ENCODE measurements at regions not wholly inside any gene's neighbourhood (a gene's known extent, or its start where the extent isn't known, plus 50 kb on each side); places are given as distances from the start of the nearest gene placed in this dataset.

GRCh38 chr4:29295280-29295679, 1424.9 kb upstream of the PCDH7 start:
- no peak for TF ChIP-seq GABPA (IDR thresholded peaks at IDR 0.05; ENCODE audit: low read depth)
- no peak for TF ChIP-seq SPI1 (IDR thresholded peaks at IDR 0.05; ENCODE audit: borderline replicate concordance, low read depth)
- no peak for TF ChIP-seq POLR2AphosphoS5 (IDR thresholded peaks at IDR 0.05; ENCODE audit: low read depth)
- TF ChIP-seq REST (IDR thresholded peaks at IDR 0.05; ENCODE audit: insufficient replicate concordance, low read depth) = no peak

DNA sequence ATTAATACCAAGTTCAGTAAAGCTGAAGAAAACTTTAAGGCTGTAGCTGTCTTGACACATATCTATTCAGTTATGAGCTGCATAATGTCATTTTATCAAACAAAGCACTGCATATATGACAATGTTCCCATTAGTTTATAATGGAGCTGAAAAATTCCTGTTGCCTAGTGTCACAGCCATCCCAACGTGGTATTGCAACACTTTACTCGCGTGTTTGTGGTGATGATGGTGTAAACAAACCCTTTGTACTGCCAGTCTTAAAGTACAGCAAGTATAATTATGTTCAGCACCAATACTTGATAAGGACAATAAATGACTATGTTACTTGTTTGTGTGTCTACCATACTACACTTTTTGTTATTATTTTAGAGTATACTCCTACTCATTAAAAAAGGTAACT, 1415.6 kb upstream of the PCDH7 start:
- H3K4me3 ChIP-seq (replicated peaks; ENCODE audit: insufficient read depth, low read length) = no peak overlapping the region
- TF ChIP-seq SPI1 (IDR thresholded peaks at IDR 0.05; ENCODE audit: borderline replicate concordance, low read depth) (no peak), GABPA (IDR thresholded peaks at IDR 0.05; ENCODE audit: low read depth) (no peak), CTCF (IDR thresholded peaks at IDR 0.05; ENCODE audit: insufficient read depth, low read length) (no peak), POLR2AphosphoS5 (IDR thresholded peaks at IDR 0.05; ENCODE audit: low read depth) (no peak), REST (IDR thresholded peaks at IDR 0.05; ENCODE audit: insufficient replicate concordance, low read depth) (no peak)
- DNase-seq (ENCODE audit: low read depth in 1 of 2, low spot score in 1 of 2) = no peak
- no peaks in the 10 kb centered on the region for H3K27me3 ChIP-seq (ENCODE audit: insufficient read depth, poor library complexity, severe bottlenecking)
- H3K27ac ChIP-seq (replicated peaks) = no peak overlapping the region

More at GRCh38 chr4:29295280-29295679, 1424.9 kb upstream of the PCDH7 start:
- Histone ChIP-seq H3K27ac (replicated peaks) (no peak overlapping the region), H3K27me3 (ENCODE audit: insufficient read depth, poor library complexity, severe bottlenecking) (no peaks in the 10 kb centered on the region), H3K4me3 (replicated peaks; ENCODE audit: insufficient read depth, low read length) (no peak overlapping the region)
- no peak for DNase-seq (ENCODE audit: low read depth in 1 of 2, low spot score in 1 of 2)

- Histone ChIP-seq H3K27ac (replicated peaks) (no peak overlapping the region), H3K4me3 (replicated peaks; ENCODE audit: insufficient read depth, low read length) (no peak overlapping the region), H3K27me3 (ENCODE audit: insufficient read depth, poor library complexity, severe bottlenecking) (no peaks in the 10 kb centered on the region)
- TF ChIP-seq REST (IDR thresholded peaks at IDR 0.05; ENCODE audit: insufficient replicate concordance, low read depth) (no peak), CTCF (IDR thresholded peaks at IDR 0.05; ENCODE audit: insufficient read depth, low read length) (no peak), GABPA (IDR thresholded peaks at IDR 0.05; ENCODE audit: low read depth) (no peak), SPI1 (IDR thresholded peaks at IDR 0.05; ENCODE audit: borderline replicate concordance, low read depth) (no peak), POLR2AphosphoS5 (IDR thresholded peaks at IDR 0.05; ENCODE audit: low read depth) (no peak)
- no peak for DNase-seq (ENCODE audit: low read depth in 1 of 2, low spot score in 1 of 2)
These were observed 1412.9 kb upstream of the PCDH7 start for GRCh38 chr4:29307256-29307655.

Data from HL-60 (cell line).